Breast epithelium (tissue), 3 donors: ENCODE measurements at regions not wholly inside any gene's neighbourhood (a gene's known extent, or its start where the extent isn't known, plus 50 kb on each side); places are given as distances from the start of the nearest gene placed in this dataset.

ENCODE experiments used
- POLR2A ChIP-seq: fragments of 450-650 bp; IDR thresholded peaks from one replicate; pipeline ENCODE4 v1.6.1; 2016; ENCODE audit warnings: antibody characterized with exemption, mild to moderate bottlenecking, moderate library complexity
- TF ChIP-seq, protein P1 (sequence below), 3 donors: fragments of 450-650 bp; IDR thresholded peaks; one replicate each; pipeline ENCODE4 v1.5.1; 2016 to 2017; ENCODE audit warnings: antibody characterized with exemption in 3 of 3, mild to moderate bottlenecking in 3 of 3, moderate library complexity in 3 of 3

GRCh38 chr4:141301216-141301615 is 80.5 kb downstream of the ZNF330 start:
- TF ChIP-seq, protein P1, sequence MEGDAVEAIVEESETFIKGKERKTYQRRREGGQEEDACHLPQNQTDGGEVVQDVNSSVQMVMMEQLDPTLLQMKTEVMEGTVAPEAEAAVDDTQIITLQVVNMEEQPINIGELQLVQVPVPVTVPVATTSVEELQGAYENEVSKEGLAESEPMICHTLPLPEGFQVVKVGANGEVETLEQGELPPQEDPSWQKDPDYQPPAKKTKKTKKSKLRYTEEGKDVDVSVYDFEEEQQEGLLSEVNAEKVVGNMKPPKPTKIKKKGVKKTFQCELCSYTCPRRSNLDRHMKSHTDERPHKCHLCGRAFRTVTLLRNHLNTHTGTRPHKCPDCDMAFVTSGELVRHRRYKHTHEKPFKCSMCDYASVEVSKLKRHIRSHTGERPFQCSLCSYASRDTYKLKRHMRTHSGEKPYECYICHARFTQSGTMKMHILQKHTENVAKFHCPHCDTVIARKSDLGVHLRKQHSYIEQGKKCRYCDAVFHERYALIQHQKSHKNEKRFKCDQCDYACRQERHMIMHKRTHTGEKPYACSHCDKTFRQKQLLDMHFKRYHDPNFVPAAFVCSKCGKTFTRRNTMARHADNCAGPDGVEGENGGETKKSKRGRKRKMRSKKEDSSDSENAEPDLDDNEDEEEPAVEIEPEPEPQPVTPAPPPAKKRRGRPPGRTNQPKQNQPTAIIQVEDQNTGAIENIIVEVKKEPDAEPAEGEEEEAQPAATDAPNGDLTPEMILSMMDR (IDR thresholded peaks at IDR 0.05): no peak
- no peak for TF ChIP-seq POLR2A
